Thymus (tissue), 11 donors: ENCODE measurements at regions not wholly inside any gene's neighbourhood (a gene's known extent, or its start where the extent isn't known, plus 50 kb on each side); places are given as distances from the start of the nearest gene placed in this dataset.

Experiments
- DNase-seq, 9 donors: peaks; one replicate each; pipeline ENCODE4 v3.0.0-alpha.2; 2013; ENCODE audit warnings: low spot score in 9 of 9, low read depth in 6 of 9, missing footprints in 1 of 9
- H3K27ac ChIP-seq, 2 donors: one replicate each; pipeline ENCODE4 v1.5.1; 2013; ENCODE audit warnings: control low read depth in 1 of 2, low read depth in 1 of 2, low read length in 1 of 2, mild to moderate bottlenecking in 1 of 2, moderate library complexity in 1 of 2
- H3K27me3 ChIP-seq, 2 donors: one replicate each; pipeline ENCODE4 v1.5.1; 2013; ENCODE audit warnings: low read length in 1 of 2; ENCODE audit not compliant: control insufficient read depth in 2 of 2, insufficient read depth in 1 of 2
- H3K36me3 ChIP-seq, 2 donors: one replicate each; pipeline ENCODE4 v1.5.1; 2013; ENCODE audit warnings: low read length in 1 of 2, mild to moderate bottlenecking in 1 of 2, moderate library complexity in 1 of 2; ENCODE audit not compliant: control insufficient read depth in 2 of 2, insufficient read depth in 2 of 2
- H3K4me1 ChIP-seq, 2 donors: one replicate each; pipeline ENCODE4 v1.5.1; 2013; ENCODE audit warnings: low read length in 2 of 2; ENCODE audit not compliant: control insufficient read depth in 2 of 2, insufficient read depth in 2 of 2
- H3K4me3 ChIP-seq, 2 donors: one replicate each; pipeline ENCODE4 v1.5.1; 2013; ENCODE audit warnings: low read length in 2 of 2, control low read depth in 1 of 2, mild to moderate bottlenecking in 1 of 2
- H3K9me3 ChIP-seq, 2 donors: one replicate each; pipeline ENCODE4 v1.5.1; 2013; ENCODE audit warnings: low read length in 1 of 2, mild to moderate bottlenecking in 1 of 2; ENCODE audit not compliant: control insufficient read depth in 2 of 2, insufficient read depth in 1 of 2
- WGBS: extraction: QIAGEN DNeasy Blood & Tissue Kit; methylation state at CpG from one replicate; pipeline ENCODE4 v1.1.7; 2013; 5-methylcytosine and 5-hydroxymethylcytosine counted together
- donor health status: healthy.

DNA sequence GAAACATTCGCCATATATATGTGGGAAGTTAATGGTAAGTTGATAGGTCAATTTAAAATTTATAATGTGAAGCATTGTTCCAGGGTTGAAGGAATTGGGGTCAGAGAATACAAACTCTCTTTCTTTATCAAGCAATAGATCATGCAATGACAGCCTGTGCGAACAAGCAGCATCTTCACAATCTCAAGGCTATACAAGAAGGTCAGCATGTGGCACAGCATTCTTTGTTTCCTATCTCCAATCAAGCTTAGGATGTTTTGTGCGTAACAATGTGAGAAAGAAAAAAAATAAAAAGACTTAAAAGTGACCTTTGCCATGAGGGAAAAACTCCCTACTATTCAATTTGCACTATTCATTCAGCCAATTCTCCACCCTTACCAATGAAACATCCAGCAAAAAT is 288.1 kb upstream of the NECTIN3 start:
- no peaks in the 10 kb centered on the region for H3K9me3 ChIP-seq
- H3K36me3 ChIP-seq, result no peaks in the 10 kb centered on the region
- WGBS, result 88% methylated on average over 3 of the region's 3 CpGs
- H3K27ac ChIP-seq, result no peak overlapping the region
- H3K27me3 ChIP-seq, result no peaks in the 10 kb centered on the region
- no peak overlapping the region for H3K4me3 ChIP-seq
- no peaks in the 10 kb centered on the region for H3K4me1 ChIP-seq
- no peak for DNase-seq

DNA sequence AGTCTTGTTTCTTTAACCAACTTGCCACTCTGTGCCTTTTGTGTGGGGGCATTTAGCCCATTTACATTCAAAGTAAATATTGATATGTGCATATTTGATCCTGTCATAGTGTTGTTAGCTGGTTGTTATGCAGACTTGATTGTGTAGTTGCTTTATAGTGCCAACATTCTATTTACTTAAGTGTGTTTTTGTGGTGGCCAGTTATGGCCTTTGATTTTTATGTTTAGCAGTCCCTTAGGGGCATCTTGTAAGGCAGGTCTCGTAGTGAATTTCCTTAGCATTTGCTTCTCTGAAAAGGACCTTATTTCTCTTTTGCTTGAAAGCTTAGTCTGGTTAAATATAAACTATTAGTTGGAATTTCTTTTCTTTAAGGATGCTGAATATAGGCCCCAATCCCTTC is 282.8 kb upstream of the NECTIN3 start:
- DNase-seq, result no peak
- Histone ChIP-seq H3K27me3 (no peaks in the 10 kb centered on the region), H3K9me3 (no peaks in the 10 kb centered on the region), H3K4me3 (no peak overlapping the region), H3K27ac (no peak overlapping the region), H3K4me1 (no peaks in the 10 kb centered on the region), H3K36me3 (no peaks in the 10 kb centered on the region)
- WGBS, result 90% methylated on average over 1 of the region's 1 CpG

DNA sequence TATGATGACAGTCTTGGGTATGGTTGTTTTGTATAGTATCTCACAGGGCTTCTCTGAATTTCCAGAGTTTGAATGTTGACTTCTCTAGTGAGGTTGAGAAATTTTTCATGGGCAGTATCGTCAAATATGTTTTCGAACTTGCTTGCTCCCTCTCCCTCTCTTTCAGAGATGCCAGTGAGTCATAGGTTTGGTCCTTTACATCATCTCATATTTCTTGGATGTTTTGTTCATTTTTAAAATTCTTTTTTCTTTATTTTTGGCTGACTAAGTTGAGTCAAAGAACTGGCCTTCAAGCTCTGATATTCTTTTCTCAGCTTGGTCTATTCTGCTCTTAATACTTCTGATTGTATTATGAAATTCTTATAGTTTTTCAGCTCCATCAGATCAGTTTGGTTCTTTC is 282.3 kb upstream of the NECTIN3 start:
- H3K9me3 ChIP-seq, result no peaks in the 10 kb centered on the region
- over 99% methylated on average over 2 of the region's 2 CpGs for WGBS
- no peak overlapping the region for H3K4me3 ChIP-seq
- H3K27me3 ChIP-seq, result no peaks in the 10 kb centered on the region
- H3K4me1 ChIP-seq, result no peaks in the 10 kb centered on the region
- DNase-seq, result no peak
- no peaks in the 10 kb centered on the region for H3K36me3 ChIP-seq
- H3K27ac ChIP-seq, result no peak overlapping the region

DNA sequence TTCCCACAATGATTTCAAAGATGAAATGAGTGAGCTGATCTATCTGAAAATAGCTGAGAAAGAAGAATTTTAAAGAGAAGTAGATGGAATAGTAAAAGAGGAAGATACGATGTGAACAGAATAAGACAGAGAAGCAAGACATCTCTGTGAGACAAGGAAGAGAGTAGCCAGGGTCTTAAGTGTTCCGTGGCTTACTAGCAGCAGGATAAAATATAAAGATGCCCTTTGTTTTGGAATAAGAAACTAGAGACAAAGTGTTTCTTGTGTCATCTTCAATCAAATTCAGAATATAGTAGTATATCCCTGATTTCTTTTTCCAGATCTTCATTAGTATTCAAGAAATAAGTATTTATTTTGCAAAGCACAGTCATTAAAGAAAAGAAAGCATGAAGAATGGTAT is 281.0 kb upstream of the NECTIN3 start:
- Histone ChIP-seq H3K4me1 (no peaks in the 10 kb centered on the region), H3K36me3 (no peaks in the 10 kb centered on the region), H3K4me3 (no peak overlapping the region), H3K27ac (no peak overlapping the region), H3K27me3 (no peaks in the 10 kb centered on the region), H3K9me3 (no peaks in the 10 kb centered on the region)
- no peak for DNase-seq
- 88% methylated on average over 2 of the region's 2 CpGs for WGBS

DNA sequence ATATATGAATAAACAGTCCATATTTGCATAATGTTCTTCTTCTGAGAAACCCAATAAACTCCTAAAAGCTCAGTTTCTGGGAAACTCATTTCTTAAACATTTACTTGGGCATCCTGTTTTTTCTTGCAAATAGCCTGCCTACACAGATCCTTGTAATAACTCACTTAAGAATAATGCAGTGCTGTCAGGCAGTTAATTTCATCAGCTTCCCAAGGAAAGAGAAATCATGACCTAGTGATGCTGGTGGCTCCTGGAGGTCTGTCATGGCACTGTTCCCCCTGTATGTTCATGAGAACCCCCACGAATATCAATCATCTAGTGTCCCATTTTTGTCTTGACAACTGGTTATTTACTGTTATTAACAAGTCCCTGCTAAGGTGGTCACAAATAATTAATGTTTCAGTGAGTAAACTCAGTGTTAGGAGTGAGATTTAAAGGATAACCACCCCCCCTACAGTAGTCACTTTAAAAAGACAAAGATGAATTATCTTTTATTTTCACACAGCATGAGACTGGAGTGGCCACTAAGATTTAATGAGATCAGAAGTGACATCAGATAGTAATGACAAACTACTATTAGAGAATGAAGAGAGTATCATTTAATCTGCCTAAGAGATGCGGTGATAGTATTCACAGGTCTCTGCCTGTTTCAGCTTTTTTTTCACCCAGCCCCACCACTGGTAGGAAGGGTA is 279.5 kb upstream of the NECTIN3 start:
- Histone ChIP-seq H3K9me3 (no peaks in the 10 kb centered on the region), H3K27ac (no peak overlapping the region), H3K4me3 (no peak overlapping the region), H3K36me3 (no peaks in the 10 kb centered on the region), H3K4me1 (no peaks in the 10 kb centered on the region), H3K27me3 (no peaks in the 10 kb centered on the region)
- 77% methylated on average over 2 of the region's 2 CpGs for WGBS
- no peak for DNase-seq

DNA sequence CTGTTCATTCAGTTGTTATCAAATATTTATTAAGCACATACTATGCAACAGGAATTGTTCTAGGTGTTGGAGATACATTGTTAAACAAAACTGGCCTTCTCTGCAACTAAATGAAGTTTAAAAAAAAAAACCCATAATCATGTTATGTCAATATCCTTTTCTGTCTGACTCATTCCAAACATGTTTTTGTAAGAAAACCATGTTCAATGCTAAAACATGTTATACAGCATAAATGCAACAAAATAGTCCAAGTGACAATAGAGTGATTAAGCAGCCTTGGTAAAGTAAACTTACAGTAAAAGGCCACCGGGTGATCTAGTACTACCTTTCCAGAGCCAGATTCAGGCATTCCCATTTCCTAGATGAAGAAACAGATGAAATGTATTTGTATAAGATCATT is 278.0 kb upstream of the NECTIN3 start:
- H3K9me3 ChIP-seq, result no peaks in the 10 kb centered on the region
- WGBS, result 100% methylated on average over 1 of the region's 1 CpG

DNA sequence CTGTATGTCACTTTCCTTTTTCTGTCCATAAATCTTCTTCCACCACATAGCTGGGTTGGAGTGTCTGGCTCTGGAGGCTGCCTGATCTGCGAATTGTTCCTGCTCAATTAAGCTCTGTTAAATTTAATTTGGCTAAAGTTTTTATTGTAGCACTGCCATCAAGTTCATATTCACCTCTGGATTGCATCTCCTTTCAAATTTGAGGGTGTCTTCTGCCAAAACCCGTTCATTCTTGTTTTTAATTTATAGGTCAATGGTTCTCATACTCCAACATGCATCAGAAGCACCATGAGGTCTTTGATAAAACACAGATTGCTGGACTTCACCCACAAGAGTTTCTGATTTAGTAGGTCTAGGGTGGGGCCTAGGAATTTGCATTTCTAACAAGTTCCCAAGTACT is 276.5 kb upstream of the NECTIN3 start:
- 76% methylated on average over 2 of the region's 2 CpGs for WGBS
- DNase-seq, result no peak
- no peaks in the 10 kb centered on the region for H3K36me3 ChIP-seq
- no peaks in the 10 kb centered on the region for H3K27me3 ChIP-seq
- H3K4me3 ChIP-seq, result no peak overlapping the region
- H3K4me1 ChIP-seq, result no peaks in the 10 kb centered on the region
- no peak overlapping the region for H3K27ac ChIP-seq
- no peaks in the 10 kb centered on the region for H3K9me3 ChIP-seq

More for the DNA sequence above, 278.0 kb upstream of the NECTIN3 start:
- Histone ChIP-seq H3K27me3 (no peaks in the 10 kb centered on the region), H3K4me1 (no peaks in the 10 kb centered on the region), H3K36me3 (no peaks in the 10 kb centered on the region), H3K27ac (no peak overlapping the region), H3K4me3 (no peak overlapping the region)
- DNase-seq, result no peak

DNA sequence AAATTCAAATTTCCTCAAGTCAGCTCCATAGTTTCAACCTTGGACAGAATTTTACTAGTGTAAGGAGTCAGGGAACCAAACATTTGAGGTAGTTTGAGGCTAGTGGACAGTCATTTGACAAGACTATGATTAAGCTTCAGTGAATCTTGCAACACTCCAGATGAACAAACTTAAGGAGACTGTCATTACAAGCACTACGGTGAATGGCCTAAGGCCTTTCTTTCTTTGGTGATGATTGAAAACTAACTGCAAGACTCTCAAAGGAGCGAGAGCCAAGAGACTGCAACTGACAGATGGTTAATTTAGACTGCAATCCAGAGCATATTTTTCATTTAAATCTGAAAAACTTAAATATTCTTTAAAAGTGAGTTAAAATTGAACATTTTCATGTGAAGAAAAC is 272.3 kb upstream of the NECTIN3 start:
- Histone ChIP-seq H3K9me3 (no peaks in the 10 kb centered on the region), H3K27me3 (no peaks in the 10 kb centered on the region), H3K27ac (no peak overlapping the region), H3K4me1 (no peaks in the 10 kb centered on the region), H3K4me3 (no peak overlapping the region), H3K36me3 (no peaks in the 10 kb centered on the region)
- no peak for DNase-seq
- WGBS, result 96% methylated on average over 2 of the region's 2 CpGs

DNA sequence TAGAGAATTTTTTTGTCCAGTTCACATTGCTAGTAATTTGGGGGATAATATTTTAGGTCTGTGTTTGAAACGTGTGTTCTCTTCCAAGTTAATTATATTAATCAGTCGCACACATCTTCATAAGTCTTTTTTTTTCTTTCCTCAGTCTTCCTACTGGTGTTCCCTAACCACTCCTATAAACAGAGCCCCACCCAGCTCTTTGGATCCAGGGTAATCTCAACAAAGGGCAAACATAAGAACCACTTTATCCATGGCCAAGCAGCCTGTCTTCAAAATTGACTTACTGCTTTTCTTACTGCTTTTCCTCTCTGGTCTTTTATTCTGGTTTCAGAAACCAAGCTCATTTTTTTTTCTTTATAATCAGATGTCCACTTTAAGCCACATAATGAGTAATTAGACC is 266.8 kb upstream of the NECTIN3 start:
- DNase-seq, result no peak
- Histone ChIP-seq H3K27ac (no peak overlapping the region), H3K4me1 (no peaks in the 10 kb centered on the region), H3K9me3 (no peaks in the 10 kb centered on the region), H3K4me3 (no peak overlapping the region), H3K27me3 (no peaks in the 10 kb centered on the region), H3K36me3 (no peaks in the 10 kb centered on the region)
- WGBS, result 91% methylated on average over 2 of the region's 2 CpGs

DNA sequence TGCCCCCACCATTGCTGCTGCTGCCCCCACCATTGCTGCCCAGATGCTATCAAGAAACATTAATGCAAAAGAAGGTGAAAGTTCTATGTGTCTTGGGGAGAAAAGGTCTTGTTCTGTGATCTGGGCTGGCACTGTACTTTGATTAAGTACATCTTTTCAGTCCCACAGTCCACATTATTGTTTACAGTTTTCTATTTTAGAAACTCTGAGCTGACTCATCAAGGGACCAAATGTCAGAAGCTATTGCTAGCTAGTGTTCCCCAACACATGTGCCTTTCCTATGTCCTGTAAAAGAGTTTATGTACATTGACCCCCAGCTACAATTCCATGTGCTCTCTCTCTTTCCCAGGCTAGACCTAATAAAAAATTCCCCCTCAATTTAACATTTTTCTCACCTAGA is 264.7 kb upstream of the NECTIN3 start:
- no peaks in the 10 kb centered on the region for H3K27me3 ChIP-seq
- H3K4me1 ChIP-seq, result no peaks in the 10 kb centered on the region
- no peaks in the 10 kb centered on the region for H3K36me3 ChIP-seq
- H3K27ac ChIP-seq, result no peak overlapping the region
- no peak for DNase-seq
- no peaks in the 10 kb centered on the region for H3K9me3 ChIP-seq
- no peak overlapping the region for H3K4me3 ChIP-seq
